ENCODE measurements at regions not wholly inside any gene's neighbourhood (a gene's known extent, or its start where the extent isn't known, plus 50 kb on each side); places are given as distances from the start of the nearest gene placed in this dataset.
"Not testable (repeated sequence)": the region's sequence is repeated elsewhere in the genome, so short reads cannot be mapped to it uniquely, and the experiment has no call there.

- Mint-ChIP-seq H3K9me3 (peaks cover 0 to 6% (median 4%) of the 10 kb centered on the region in 7 donors), H3K36me3 (no peaks in the 10 kb centered on the region), H3K27ac (no peak overlapping the region), H3K4me1 (no peaks in the 10 kb centered on the region), H3K4me3 (no peak overlapping the region), H3K27me3 (ENCODE audit: low read depth in 3 of 3) (peaks cover 0 to 2% (median 1%) of the 10 kb centered on the region in 3 donors)
- Histone ChIP-seq H3K4me3 (replicated peaks in 1 of 3; ENCODE audit: low read depth in 2 of 3, low read length in 3 of 3) (no peak overlapping the region), H4K20me1 (ENCODE audit: insufficient read depth, low read length) (no peaks in the 10 kb centered on the region), H3K4me1 (ENCODE audit: control insufficient read depth in 1 of 2, insufficient read depth in 2 of 2, low read length in 2 of 2) (no peaks in the 10 kb centered on the region), H3K36me3 (replicated peaks in 1 of 2; ENCODE audit: control insufficient read depth in 1 of 2, insufficient read depth in 2 of 2, low read length in 2 of 2) (no peaks in the 10 kb centered on the region), H3K9me3 (replicated peaks in 1 of 2; ENCODE audit: control insufficient read depth in 1 of 2, insufficient read depth in 1 of 2, low read length in 2 of 2) (no peaks in the 10 kb centered on the region), H3K4me2 (replicated peaks; ENCODE audit: extremely low read depth, low read length, poor library complexity, severe bottlenecking) (no peak overlapping the region), H2AFZ (ENCODE audit: insufficient read depth, low read depth, low read length, poor library complexity, severe bottlenecking) (no peak overlapping the region), H3K79me2 (ENCODE audit: insufficient read depth, low read length) (no peaks in the 10 kb centered on the region), H3K9ac (ENCODE audit: insufficient read depth, low read length, poor library complexity, severe bottlenecking) (no peak overlapping the region), H3K27me3 (ENCODE audit: control insufficient read depth in 2 of 2, insufficient read depth in 2 of 2, low read length in 2 of 2) (no peaks in the 10 kb centered on the region), H3K27ac (ENCODE audit: low read depth in 1 of 2, low read length in 2 of 2) (no peak overlapping the region)
- intact Hi-C loops (cut with micrococcal nuclease), result no loop called here
- no peak for DNase-seq
- no peak for TF ChIP-seq CTCF (IDR thresholded peaks at IDR 0.05)
- no CpG with 5 or more reads among the region's 2 CpGs for WGBS (ENCODE audit: insufficient coverage)
These were observed 367.7 kb upstream of the PPP2R3A start for GRCh38 chr3:135597855-135598254.

DNA sequence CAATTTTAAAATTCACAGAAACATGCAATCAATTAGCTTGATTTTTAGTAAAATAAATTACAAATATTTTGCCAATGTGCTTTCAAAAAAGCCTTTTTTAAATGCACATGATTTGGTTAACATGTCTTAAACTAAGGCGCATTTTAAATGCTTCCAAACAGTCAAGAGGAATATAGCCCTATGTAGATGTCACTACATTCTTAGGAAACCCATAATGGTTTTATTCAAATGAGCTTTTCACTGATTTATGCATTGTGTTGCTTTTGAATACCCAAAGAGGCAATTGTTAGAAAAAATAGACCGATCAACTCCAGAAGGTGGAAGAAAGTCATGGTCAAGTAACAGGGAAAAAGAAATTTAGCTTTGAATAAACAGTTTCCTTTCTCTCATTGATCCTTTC, 366.9 kb upstream of the PPP2R3A start:
- H3K27me3 Mint-ChIP-seq (ENCODE audit: low read depth in 3 of 3), result peaks cover 0 to 2% (median 1%) of the 10 kb centered on the region in 3 donors
- no peak for TF ChIP-seq CTCF (IDR thresholded peaks at IDR 0.05)
- Histone ChIP-seq H3K79me2 (ENCODE audit: insufficient read depth, low read length) (no peaks in the 10 kb centered on the region), H3K27ac (ENCODE audit: low read depth in 1 of 2, low read length in 2 of 2) (no peak overlapping the region), H3K9ac (ENCODE audit: insufficient read depth, low read length, poor library complexity, severe bottlenecking) (no peak overlapping the region), H3K4me1 (ENCODE audit: control insufficient read depth in 1 of 2, insufficient read depth in 2 of 2, low read length in 2 of 2) (no peaks in the 10 kb centered on the region), H3K4me2 (replicated peaks; ENCODE audit: extremely low read depth, low read length, poor library complexity, severe bottlenecking) (no peak overlapping the region), H3K9me3 (replicated peaks in 1 of 2; ENCODE audit: control insufficient read depth in 1 of 2, insufficient read depth in 1 of 2, low read length in 2 of 2) (no peaks in the 10 kb centered on the region), H3K4me3 (replicated peaks in 1 of 3; ENCODE audit: low read depth in 2 of 3, low read length in 3 of 3) (no peak overlapping the region), H3K27me3 (ENCODE audit: control insufficient read depth in 2 of 2, insufficient read depth in 2 of 2, low read length in 2 of 2) (no peaks in the 10 kb centered on the region), H4K20me1 (ENCODE audit: insufficient read depth, low read length) (no peaks in the 10 kb centered on the region), H3K36me3 (replicated peaks in 1 of 2; ENCODE audit: control insufficient read depth in 1 of 2, insufficient read depth in 2 of 2, low read length in 2 of 2) (no peaks in the 10 kb centered on the region), H2AFZ (ENCODE audit: insufficient read depth, low read depth, low read length, poor library complexity, severe bottlenecking) (no peak overlapping the region)
- no peak overlapping the region for H3K27ac Mint-ChIP-seq
- H3K9me3 Mint-ChIP-seq, result peaks cover 0 to 4% (median 2%) of the 10 kb centered on the region in 7 donors
- no peaks in the 10 kb centered on the region for H3K4me1 Mint-ChIP-seq
- no CpG with 5 or more reads among the region's 2 CpGs for WGBS (ENCODE audit: insufficient coverage)
- intact Hi-C loops (cut with micrococcal nuclease), result no loop called here
- DNase-seq, result no peak
- H3K36me3 Mint-ChIP-seq, result no peaks in the 10 kb centered on the region
- no peak overlapping the region for H3K4me3 Mint-ChIP-seq

DNA sequence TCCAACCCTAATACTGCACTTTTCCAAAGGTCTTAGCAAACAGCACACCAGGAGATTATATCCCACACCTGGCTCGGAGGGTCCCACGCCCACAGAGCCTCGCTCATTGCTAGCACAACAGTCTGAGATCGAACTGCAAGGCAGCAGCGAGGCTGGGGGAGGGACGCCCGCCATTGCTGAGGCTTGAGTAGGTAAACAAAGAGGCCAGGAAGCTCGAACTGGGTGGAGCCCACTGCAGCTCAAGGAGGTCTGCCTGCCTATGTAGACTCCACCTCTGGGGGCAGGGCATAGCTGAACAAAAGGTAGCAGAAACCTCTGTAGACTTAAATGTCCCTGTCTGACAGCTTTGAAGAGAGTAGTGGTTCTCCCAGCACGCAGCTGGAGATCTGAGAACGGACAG, 361.0 kb upstream of the PPP2R3A start:
- DNase-seq; H3K27me3 Mint-ChIP-seq (ENCODE audit: low read depth in 3 of 3); H4K20me1 ChIP-seq (ENCODE audit: insufficient read depth, low read length); H3K36me3 Mint-ChIP-seq; H3K79me2 ChIP-seq (ENCODE audit: insufficient read depth, low read length); H3K27ac ChIP-seq (ENCODE audit: low read depth in 1 of 2, low read length in 2 of 2); H3K9me3 ChIP-seq (replicated peaks in 1 of 2; ENCODE audit: control insufficient read depth in 1 of 2, insufficient read depth in 1 of 2, low read length in 2 of 2); H3K4me3 Mint-ChIP-seq; H3K9ac ChIP-seq (ENCODE audit: insufficient read depth, low read length, poor library complexity, severe bottlenecking); H3K4me1 ChIP-seq (ENCODE audit: control insufficient read depth in 1 of 2, insufficient read depth in 2 of 2, low read length in 2 of 2); H3K4me1 Mint-ChIP-seq; H3K27me3 ChIP-seq (ENCODE audit: control insufficient read depth in 2 of 2, insufficient read depth in 2 of 2, low read length in 2 of 2); H3K36me3 ChIP-seq (replicated peaks in 1 of 2; ENCODE audit: control insufficient read depth in 1 of 2, insufficient read depth in 2 of 2, low read length in 2 of 2); H3K4me2 ChIP-seq (replicated peaks; ENCODE audit: extremely low read depth, low read length, poor library complexity, severe bottlenecking); intact Hi-C loops (cut with micrococcal nuclease); H2AFZ ChIP-seq (ENCODE audit: insufficient read depth, low read depth, low read length, poor library complexity, severe bottlenecking); H3K4me3 ChIP-seq (replicated peaks in 1 of 3; ENCODE audit: low read depth in 2 of 3, low read length in 3 of 3); H3K27ac Mint-ChIP-seq: not testable (repeated sequence)
- WGBS (ENCODE audit: insufficient coverage), result 100% methylated on average over 4 of the region's 10 CpGs
- H3K9me3 Mint-ChIP-seq, result peaks cover 5 to 21% (median 12%) of the 10 kb centered on the region in 7 donors
